BJ (cell line): ENCODE measurements at regions not wholly inside any gene's neighbourhood (a gene's known extent, or its start where the extent isn't known, plus 50 kb on each side); places are given as distances from the start of the nearest gene placed in this dataset.
"Not testable (repeated sequence)": the region's sequence is repeated elsewhere in the genome, so short reads cannot be mapped to it uniquely, and the experiment has no call there.

ENCODE experiments used
- CTCF ChIA-PET: fragments of 350-600 bp; formaldehyde crosslinking; extraction: SDS; loops from one replicate; lab custom pipeline; 2021; ENCODE audit warnings: antibody characterized with exemption, inconsistent platforms; lab: Yijun Ruan, JAX
- POLR2A ChIA-PET: fragments of 300-600 bp; sonication (Branson Sonifier 250); formaldehyde crosslinking; extraction: SDS; loops from one replicate; lab custom pipeline; 2021; ENCODE audit warnings: antibody characterized with exemption; lab: Charles Lee
- DNase-seq: peaks from one replicate; pipeline ENCODE4 v3.0.0-alpha.2; 2011; ENCODE audit warnings: low read depth
- H3K27me3 ChIP-seq: 2 replicates; pipeline ENCODE4 v1.6.0; 2011; ENCODE audit warnings: low read length; ENCODE audit not compliant: control insufficient read depth, insufficient read depth
- H3K36me3 ChIP-seq: 2 replicates; pipeline ENCODE4 v1.5.1; 2011; ENCODE audit warnings: low read length; ENCODE audit not compliant: control insufficient read depth, insufficient read depth
- H3K4me3 ChIP-seq: 2 replicates; pipeline ENCODE4 v1.5.1; 2011; ENCODE audit warnings: low read depth, mild to moderate bottlenecking, control low read depth, low read length
- TF ChIP-seq, protein P1 (sequence below): IDR thresholded peaks from 2 replicates; pipeline ENCODE4 v1.5.1; 2011; ENCODE audit warnings: low read depth, mild to moderate bottlenecking, control low read depth, inconsistent platforms, low read length, moderate library complexity; ENCODE audit not compliant: insufficient read depth

DNA sequence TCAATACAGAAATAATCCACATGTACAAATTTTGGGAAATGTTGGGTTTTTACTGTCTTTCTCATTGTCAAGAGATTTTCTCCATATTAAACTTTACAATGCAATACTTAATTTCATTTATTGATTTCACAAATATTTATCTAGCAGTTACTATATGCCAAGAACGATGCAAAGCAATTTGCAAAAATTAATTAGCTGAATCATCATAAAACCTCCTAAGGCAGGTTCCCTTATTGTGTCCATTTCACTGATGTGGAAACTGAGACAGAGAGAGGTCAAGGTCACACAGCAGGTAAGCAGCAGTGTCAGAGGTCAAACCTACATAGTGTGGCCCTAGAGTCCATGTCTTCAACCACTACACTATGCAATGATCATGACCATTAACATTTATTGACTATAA, 286.8 kb upstream of the AUTS2 start:
- H3K36me3 ChIP-seq = no peaks in the 10 kb centered on the region
- ChIA-PET POLR2A (no interaction called here), CTCF (no interaction called here)
- TF ChIP-seq, protein P1, sequence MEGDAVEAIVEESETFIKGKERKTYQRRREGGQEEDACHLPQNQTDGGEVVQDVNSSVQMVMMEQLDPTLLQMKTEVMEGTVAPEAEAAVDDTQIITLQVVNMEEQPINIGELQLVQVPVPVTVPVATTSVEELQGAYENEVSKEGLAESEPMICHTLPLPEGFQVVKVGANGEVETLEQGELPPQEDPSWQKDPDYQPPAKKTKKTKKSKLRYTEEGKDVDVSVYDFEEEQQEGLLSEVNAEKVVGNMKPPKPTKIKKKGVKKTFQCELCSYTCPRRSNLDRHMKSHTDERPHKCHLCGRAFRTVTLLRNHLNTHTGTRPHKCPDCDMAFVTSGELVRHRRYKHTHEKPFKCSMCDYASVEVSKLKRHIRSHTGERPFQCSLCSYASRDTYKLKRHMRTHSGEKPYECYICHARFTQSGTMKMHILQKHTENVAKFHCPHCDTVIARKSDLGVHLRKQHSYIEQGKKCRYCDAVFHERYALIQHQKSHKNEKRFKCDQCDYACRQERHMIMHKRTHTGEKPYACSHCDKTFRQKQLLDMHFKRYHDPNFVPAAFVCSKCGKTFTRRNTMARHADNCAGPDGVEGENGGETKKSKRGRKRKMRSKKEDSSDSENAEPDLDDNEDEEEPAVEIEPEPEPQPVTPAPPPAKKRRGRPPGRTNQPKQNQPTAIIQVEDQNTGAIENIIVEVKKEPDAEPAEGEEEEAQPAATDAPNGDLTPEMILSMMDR = no peak
- H3K27me3 ChIP-seq = no peaks in the 10 kb centered on the region
- no peak overlapping the region for H3K4me3 ChIP-seq
- DNase-seq = no peak

DNA sequence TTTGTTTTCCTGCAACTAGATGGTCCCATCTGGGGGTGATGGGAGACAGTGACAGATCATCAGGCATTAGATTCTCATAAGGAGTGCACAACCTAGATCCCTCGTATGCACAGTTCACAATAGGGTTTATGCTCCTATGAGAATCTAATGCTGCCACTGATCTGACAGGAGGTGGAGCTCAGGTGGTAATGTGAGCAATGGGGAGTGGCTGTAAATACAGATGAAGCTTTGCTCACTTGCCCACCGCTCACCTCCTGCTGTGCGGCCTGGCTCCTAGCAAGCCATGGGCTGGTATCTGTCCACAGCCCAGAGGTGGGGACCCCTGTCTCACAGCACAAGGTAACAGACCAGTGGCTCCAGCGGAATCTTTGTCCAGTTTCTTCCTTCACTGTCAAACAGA, 284.4 kb upstream of the AUTS2 start:
- DNase-seq, H3K4me3 ChIP-seq, H3K36me3 ChIP-seq, POLR2A ChIA-PET, H3K27me3 ChIP-seq: not testable (repeated sequence)
- CTCF ChIA-PET = interaction anchor here (0.6 kb wide), 1 partner anchor 91 kb away, joined by 3 read pairs; no protein-coding TSS in a partner anchor

DNA sequence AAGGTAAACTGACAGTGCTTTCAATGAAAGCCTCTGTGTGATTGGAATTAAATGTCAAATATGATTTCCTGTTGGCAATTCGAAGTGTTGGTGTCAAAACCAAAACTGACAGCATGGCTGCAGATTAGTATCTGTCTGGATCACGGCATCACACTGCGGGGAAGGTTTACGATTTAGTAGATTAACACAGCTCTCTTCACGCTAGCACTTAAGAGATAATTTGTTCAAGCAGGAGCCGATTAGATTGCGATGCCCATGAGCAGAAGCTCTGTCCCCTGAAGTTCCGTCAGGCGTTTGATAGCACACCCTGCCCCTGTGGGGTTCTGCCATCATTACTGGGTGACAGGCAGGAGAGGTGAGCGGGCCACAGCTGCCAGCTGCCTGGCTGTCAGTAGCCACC, 279.5 kb upstream of the AUTS2 start:
- no peaks in the 10 kb centered on the region for H3K27me3 ChIP-seq
- H3K4me3 ChIP-seq = no peak overlapping the region
- TF ChIP-seq, protein P1 = no peak
- no peak for DNase-seq
- no peaks in the 10 kb centered on the region for H3K36me3 ChIP-seq
- POLR2A ChIA-PET = no interaction called here
- CTCF ChIA-PET = no interaction called here

DNA sequence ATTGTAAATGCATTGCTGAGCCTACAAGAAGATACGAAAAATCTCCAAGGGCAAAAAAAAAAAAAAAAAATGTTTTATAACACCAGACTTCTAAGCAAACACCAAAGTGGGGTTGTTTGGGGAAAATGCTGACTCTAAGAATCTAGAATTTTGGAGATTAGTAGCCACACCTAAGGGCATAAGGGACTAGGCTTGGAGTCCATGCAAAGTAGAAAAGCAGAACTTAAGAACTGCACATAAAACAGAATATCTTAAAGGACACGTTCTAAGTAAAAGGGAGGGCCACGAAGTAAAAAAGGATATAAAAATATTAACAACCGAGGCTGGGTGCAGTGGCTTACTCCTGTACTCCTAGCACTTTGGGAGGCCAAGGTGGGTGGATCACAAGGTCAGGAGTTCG, 269.8 kb upstream of the AUTS2 start:
- POLR2A ChIA-PET = no interaction called here
- no peaks in the 10 kb centered on the region for H3K27me3 ChIP-seq

DNA sequence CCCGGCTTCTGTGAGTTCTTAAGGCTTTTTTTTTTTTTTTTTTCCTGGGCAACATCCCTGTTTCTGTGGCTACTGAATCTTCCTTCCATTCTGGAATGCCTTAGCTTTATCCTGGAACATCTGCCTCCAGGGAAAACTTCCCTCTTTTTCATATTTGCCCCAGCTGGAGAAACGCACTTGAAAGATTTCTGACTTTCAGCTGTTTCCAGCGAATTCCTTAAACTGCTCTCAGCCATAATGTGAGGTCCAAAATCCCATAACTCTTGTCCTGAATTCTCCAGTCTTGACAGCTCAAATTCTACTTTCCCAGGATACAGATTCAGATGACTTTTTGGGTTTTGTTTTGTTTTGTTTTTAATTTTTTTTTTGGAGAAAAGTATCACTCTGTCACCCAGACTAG, 263.6 kb upstream of the AUTS2 start:
- POLR2A ChIA-PET = no interaction called here
- H3K4me3 ChIP-seq = no peak overlapping the region

More for the DNA sequence above, 269.8 kb upstream of the AUTS2 start:
- Histone ChIP-seq H3K4me3 (no peak overlapping the region), H3K36me3 (no peaks in the 10 kb centered on the region)
- DNase-seq = no peak
- TF ChIP-seq, protein P1 = no peak
- CTCF ChIA-PET = no interaction called here

DNA sequence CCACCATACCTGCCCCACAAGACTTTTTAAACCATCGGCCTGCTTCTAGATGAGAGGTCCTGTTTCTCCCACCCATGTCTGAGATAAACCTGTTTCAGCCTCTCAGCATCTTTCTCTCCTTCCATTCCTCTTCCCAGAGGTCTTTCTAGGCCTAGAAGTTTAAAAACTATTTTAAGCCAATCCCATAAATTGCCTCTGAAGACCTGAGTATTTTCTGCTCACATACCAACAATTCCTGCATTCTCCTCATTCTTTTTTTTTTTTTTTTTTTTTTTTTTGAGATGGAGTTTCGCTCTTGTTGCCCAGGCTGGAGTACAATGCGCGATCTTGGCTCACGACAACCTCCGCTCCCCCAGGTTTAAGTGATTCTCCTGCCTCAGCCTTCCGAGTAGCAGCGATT, 262.9 kb upstream of the AUTS2 start:
- TF ChIP-seq, protein P1 = no peak
- Histone ChIP-seq H3K36me3 (no peaks in the 10 kb centered on the region), H3K27me3 (no peaks in the 10 kb centered on the region), H3K4me3 (no peak overlapping the region)
- ChIA-PET CTCF (no interaction called here), POLR2A (no interaction called here)
- DNase-seq = no peak

More for the DNA sequence above, 263.6 kb upstream of the AUTS2 start:
- H3K36me3 ChIP-seq = no peaks in the 10 kb centered on the region
- no peak for DNase-seq
- CTCF ChIA-PET = no interaction called here
- TF ChIP-seq, protein P1 = no peak
- H3K27me3 ChIP-seq = no peaks in the 10 kb centered on the region
